ENCODE measurements at regions not wholly inside any gene's neighbourhood (a gene's known extent, or its start where the extent isn't known, plus 50 kb on each side); places are given as distances from the start of the nearest gene placed in this dataset.

DNA sequence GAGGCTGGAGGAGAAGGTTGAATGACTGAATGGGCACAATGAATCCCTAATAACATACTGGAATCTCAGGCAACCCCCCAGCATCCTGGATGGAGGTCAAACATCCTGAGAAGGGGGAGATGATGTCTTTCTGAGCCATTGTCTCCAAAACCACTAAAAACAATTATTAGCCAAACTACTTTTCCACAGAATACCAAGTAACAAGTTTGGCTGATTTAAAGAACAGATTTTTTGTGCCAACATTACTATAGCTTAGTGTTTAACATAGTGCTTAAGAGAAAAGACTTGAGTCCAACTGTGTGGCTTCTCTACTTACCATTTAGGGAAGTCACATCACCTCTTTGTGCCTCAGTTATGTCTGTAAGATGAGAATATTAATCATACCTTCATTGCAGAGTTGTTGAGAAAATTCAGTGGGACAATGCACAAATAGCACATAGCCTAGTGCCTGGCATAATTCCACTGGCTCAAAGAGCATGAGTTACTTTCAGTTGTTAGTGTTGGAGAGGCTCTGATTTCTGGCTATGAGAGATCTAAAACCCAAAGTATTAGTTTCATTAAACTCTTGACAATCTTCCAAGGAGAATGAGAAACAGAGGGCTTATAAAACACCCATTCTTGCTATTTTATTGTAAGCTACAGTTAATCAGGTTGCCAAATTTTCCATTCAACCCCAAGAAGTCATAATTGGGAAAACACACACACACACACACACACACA lies 111.3 kb upstream of the NR3C1 start (continued):
- TF ChIP-seq, protein P1, sequence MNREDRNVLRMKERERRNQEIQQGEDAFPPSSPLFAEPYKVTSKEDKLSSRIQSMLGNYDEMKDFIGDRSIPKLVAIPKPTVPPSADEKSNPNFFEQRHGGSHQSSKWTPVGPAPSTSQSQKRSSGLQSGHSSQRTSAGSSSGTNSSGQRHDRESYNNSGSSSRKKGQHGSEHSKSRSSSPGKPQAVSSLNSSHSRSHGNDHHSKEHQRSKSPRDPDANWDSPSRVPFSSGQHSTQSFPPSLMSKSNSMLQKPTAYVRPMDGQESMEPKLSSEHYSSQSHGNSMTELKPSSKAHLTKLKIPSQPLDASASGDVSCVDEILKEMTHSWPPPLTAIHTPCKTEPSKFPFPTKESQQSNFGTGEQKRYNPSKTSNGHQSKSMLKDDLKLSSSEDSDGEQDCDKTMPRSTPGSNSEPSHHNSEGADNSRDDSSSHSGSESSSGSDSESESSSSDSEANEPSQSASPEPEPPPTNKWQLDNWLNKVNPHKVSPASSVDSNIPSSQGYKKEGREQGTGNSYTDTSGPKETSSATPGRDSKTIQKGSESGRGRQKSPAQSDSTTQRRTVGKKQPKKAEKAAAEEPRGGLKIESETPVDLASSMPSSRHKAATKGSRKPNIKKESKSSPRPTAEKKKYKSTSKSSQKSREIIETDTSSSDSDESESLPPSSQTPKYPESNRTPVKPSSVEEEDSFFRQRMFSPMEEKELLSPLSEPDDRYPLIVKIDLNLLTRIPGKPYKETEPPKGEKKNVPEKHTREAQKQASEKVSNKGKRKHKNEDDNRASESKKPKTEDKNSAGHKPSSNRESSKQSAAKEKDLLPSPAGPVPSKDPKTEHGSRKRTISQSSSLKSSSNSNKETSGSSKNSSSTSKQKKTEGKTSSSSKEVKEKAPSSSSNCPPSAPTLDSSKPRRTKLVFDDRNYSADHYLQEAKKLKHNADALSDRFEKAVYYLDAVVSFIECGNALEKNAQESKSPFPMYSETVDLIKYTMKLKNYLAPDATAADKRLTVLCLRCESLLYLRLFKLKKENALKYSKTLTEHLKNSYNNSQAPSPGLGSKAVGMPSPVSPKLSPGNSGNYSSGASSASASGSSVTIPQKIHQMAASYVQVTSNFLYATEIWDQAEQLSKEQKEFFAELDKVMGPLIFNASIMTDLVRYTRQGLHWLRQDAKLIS (CRISPR knock-in tag; IDR thresholded peaks at IDR 0.05; ENCODE audit: borderline replicate concordance): no peak
- TF ChIP-seq NFATC4 (CRISPR knock-in tag; IDR thresholded peaks at IDR 0.05): no peak

GRCh38 chr5:143513720-143514119 lies 110.2 kb upstream of the NR3C1 start:
- ChIA-PET CTCF (no interaction called here), POLR2A (no interaction called here)
- peaks cover 5% of the 10 kb centered on the region; the same call in 1 of the 2 replicates for H3K9me3 Mint-ChIP-seq
- H3K4me3 Mint-ChIP-seq: no peak overlapping the region
- ATAC-seq: no peak
- no peaks in the 10 kb centered on the region for H3K36me3 Mint-ChIP-seq
- H3K27me3 Mint-ChIP-seq (ENCODE audit: low read depth): no peaks in the 10 kb centered on the region
- no peak overlapping the region for H3K27ac Mint-ChIP-seq
- H3K4me1 Mint-ChIP-seq: no peaks in the 10 kb centered on the region
- no peak for DNase-seq (ENCODE audit: low spot score)
- TF ChIP-seq ZNF512 (CRISPR knock-in tag; IDR thresholded peaks at IDR 0.05; ENCODE audit: borderline replicate concordance): no peak
- TF ChIP-seq FOXP1 (CRISPR knock-in tag; IDR thresholded peaks at IDR 0.05; ENCODE audit: borderline replicate concordance): no peak
- TF ChIP-seq, protein P2, sequence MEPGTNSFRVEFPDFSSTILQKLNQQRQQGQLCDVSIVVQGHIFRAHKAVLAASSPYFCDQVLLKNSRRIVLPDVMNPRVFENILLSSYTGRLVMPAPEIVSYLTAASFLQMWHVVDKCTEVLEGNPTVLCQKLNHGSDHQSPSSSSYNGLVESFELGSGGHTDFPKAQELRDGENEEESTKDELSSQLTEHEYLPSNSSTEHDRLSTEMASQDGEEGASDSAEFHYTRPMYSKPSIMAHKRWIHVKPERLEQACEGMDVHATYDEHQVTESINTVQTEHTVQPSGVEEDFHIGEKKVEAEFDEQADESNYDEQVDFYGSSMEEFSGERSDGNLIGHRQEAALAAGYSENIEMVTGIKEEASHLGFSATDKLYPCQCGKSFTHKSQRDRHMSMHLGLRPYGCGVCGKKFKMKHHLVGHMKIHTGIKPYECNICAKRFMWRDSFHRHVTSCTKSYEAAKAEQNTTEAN (CRISPR knock-in tag; IDR thresholded peaks at IDR 0.05): no peak
- no peak for TF ChIP-seq GTF2I (CRISPR knock-in tag; conservative IDR thresholded peaks at IDR 0.05)
- TF ChIP-seq, protein P3, sequence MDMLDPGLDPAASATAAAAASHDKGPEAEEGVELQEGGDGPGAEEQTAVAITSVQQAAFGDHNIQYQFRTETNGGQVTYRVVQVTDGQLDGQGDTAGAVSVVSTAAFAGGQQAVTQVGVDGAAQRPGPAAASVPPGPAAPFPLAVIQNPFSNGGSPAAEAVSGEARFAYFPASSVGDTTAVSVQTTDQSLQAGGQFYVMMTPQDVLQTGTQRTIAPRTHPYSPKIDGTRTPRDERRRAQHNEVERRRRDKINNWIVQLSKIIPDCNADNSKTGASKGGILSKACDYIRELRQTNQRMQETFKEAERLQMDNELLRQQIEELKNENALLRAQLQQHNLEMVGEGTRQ (CRISPR knock-in tag; IDR thresholded peaks at IDR 0.05): no peak
- TF ChIP-seq HMGXB4 (CRISPR knock-in tag; IDR thresholded peaks at IDR 0.05): no peak
- TF ChIP-seq TEAD1 (CRISPR knock-in tag; IDR thresholded peaks at IDR 0.05): no peak
- TF ChIP-seq RELA (CRISPR knock-in tag; IDR thresholded peaks at IDR 0.05; ENCODE audit: borderline replicate concordance): no peak
- TF ChIP-seq, protein P4, sequence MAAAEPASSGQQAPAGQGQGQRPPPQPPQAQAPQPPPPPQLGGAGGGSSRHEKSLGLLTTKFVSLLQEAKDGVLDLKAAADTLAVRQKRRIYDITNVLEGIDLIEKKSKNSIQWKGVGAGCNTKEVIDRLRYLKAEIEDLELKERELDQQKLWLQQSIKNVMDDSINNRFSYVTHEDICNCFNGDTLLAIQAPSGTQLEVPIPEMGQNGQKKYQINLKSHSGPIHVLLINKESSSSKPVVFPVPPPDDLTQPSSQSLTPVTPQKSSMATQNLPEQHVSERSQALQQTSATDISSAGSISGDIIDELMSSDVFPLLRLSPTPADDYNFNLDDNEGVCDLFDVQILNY (CRISPR knock-in tag; IDR thresholded peaks at IDR 0.05): no peak
- no peak for TF ChIP-seq EMX1 (CRISPR knock-in tag; IDR thresholded peaks at IDR 0.05)
- TF ChIP-seq ATF2 (CRISPR knock-in tag; IDR thresholded peaks at IDR 0.05; ENCODE audit: borderline replicate concordance, low read depth): no peak
- TF ChIP-seq KAT7 (CRISPR knock-in tag; IDR thresholded peaks at IDR 0.05; ENCODE audit: borderline replicate concordance): no peak
- no peak for TF ChIP-seq ZNF423 (CRISPR knock-in tag; IDR thresholded peaks at IDR 0.05)
- TF ChIP-seq, protein P5, sequence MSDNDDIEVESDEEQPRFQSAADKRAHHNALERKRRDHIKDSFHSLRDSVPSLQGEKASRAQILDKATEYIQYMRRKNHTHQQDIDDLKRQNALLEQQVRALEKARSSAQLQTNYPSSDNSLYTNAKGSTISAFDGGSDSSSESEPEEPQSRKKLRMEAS (CRISPR knock-in tag; IDR thresholded peaks at IDR 0.05): no peak
- TF ChIP-seq, protein P6, sequence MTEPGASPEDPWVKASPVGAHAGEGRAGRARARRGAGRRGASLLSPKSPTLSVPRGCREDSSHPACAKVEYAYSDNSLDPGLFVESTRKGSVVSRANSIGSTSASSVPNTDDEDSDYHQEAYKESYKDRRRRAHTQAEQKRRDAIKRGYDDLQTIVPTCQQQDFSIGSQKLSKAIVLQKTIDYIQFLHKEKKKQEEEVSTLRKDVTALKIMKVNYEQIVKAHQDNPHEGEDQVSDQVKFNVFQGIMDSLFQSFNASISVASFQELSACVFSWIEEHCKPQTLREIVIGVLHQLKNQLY (CRISPR knock-in tag; IDR thresholded peaks at IDR 0.05): no peak
- TF ChIP-seq ZNF138 (CRISPR knock-in tag; conservative IDR thresholded peaks at IDR 0.05): no peak
- TF ChIP-seq, protein P7, sequence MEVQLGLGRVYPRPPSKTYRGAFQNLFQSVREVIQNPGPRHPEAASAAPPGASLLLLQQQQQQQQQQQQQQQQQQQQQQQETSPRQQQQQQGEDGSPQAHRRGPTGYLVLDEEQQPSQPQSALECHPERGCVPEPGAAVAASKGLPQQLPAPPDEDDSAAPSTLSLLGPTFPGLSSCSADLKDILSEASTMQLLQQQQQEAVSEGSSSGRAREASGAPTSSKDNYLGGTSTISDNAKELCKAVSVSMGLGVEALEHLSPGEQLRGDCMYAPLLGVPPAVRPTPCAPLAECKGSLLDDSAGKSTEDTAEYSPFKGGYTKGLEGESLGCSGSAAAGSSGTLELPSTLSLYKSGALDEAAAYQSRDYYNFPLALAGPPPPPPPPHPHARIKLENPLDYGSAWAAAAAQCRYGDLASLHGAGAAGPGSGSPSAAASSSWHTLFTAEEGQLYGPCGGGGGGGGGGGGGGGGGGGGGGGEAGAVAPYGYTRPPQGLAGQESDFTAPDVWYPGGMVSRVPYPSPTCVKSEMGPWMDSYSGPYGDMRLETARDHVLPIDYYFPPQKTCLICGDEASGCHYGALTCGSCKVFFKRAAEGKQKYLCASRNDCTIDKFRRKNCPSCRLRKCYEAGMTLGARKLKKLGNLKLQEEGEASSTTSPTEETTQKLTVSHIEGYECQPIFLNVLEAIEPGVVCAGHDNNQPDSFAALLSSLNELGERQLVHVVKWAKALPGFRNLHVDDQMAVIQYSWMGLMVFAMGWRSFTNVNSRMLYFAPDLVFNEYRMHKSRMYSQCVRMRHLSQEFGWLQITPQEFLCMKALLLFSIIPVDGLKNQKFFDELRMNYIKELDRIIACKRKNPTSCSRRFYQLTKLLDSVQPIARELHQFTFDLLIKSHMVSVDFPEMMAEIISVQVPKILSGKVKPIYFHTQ (CRISPR knock-in tag; IDR thresholded peaks at IDR 0.05): no peak
